BE2C (cell line): ENCODE measurements at regions not wholly inside any gene's neighbourhood (a gene's known extent, or its start where the extent isn't known, plus 50 kb on each side); places are given as distances from the start of the nearest gene placed in this dataset.
"Not testable (repeated sequence)": the region's sequence is repeated elsewhere in the genome, so short reads cannot be mapped to it uniquely, and the experiment has no call there.

Source experiments
- DNase-seq: peaks from one replicate; pipeline ENCODE4 v3.0.0-alpha.2; 2020
- H3K27me3 ChIP-seq: fragments of 250-450 bp; sonication (Bioruptor Pico); 2 replicates; pipeline ENCODE4 v1.5.1; 2020; ENCODE audit warnings: mild to moderate bottlenecking
- H3K36me3 ChIP-seq: fragments of 250-450 bp; sonication (Bioruptor Pico); 2 replicates; pipeline ENCODE4 v1.5.1; 2020; ENCODE audit warnings: mild to moderate bottlenecking
- H3K4me1 ChIP-seq: fragments of 250-450 bp; sonication (Bioruptor Pico); 2 replicates; pipeline ENCODE4 v1.5.1; 2020
- H3K4me3 ChIP-seq: 2 replicates; pipeline ENCODE4 v1.5.1; 2011; ENCODE audit warnings: low read depth, low read length
- H3K9me3 ChIP-seq: fragments of 250-450 bp; sonication (Bioruptor Pico); 2 replicates; pipeline ENCODE4 v1.5.1; 2020
- CTCF ChIP-seq: IDR thresholded peaks from 2 replicates; pipeline ENCODE4 v1.5.1; 2012; ENCODE audit warnings: mild to moderate bottlenecking, low read depth, low read length

GRCh38 chr12:20099395-20100183 lies 268.7 kb upstream of the PDE3A start:
- DNase-seq = no peak
- Histone ChIP-seq H3K4me1 (no peaks in the 10 kb centered on the region; the same call in 1 of the 2 replicates), H3K4me3 (no peak overlapping the region), H3K36me3 (no peaks in the 10 kb centered on the region), H3K27me3 (no peaks in the 10 kb centered on the region), H3K9me3 (no peaks in the 10 kb centered on the region)
- no peak for TF ChIP-seq CTCF

- H3K27me3 ChIP-seq = no peaks in the 10 kb centered on the region
- H3K4me1 ChIP-seq = no peaks in the 10 kb centered on the region; the same call in 1 of the 2 replicates
- H3K36me3 ChIP-seq = no peaks in the 10 kb centered on the region
- TF ChIP-seq CTCF = no peak
- DNase-seq = no peak
- no peaks in the 10 kb centered on the region for H3K9me3 ChIP-seq
- no peak overlapping the region for H3K4me3 ChIP-seq
Observed at GRCh38 chr12:20101046-20101445, 267.3 kb upstream of the PDE3A start.

GRCh38 chr12:20105943-20106342 lies 262.4 kb upstream of the PDE3A start:
- no peak for TF ChIP-seq CTCF
- H3K27me3 ChIP-seq = no peaks in the 10 kb centered on the region
- H3K4me3 ChIP-seq = no peak overlapping the region
- H3K4me1 ChIP-seq = no peaks in the 10 kb centered on the region; the same call in 1 of the 2 replicates
- no peaks in the 10 kb centered on the region for H3K36me3 ChIP-seq
- no peak for DNase-seq
- H3K9me3 ChIP-seq = no peaks in the 10 kb centered on the region

GRCh38 chr12:20109676-20110075 lies 258.7 kb upstream of the PDE3A start:
- H3K4me3 ChIP-seq = no peak overlapping the region
- no peak for TF ChIP-seq CTCF

GRCh38 chr12:20115371-20115770 lies 253.0 kb upstream of the PDE3A start:
- H3K4me3 ChIP-seq, H3K36me3 ChIP-seq, H3K27me3 ChIP-seq, H3K4me1 ChIP-seq, DNase-seq, H3K9me3 ChIP-seq: not testable (repeated sequence)

More at GRCh38 chr12:20109676-20110075, 258.7 kb upstream of the PDE3A start:
- Histone ChIP-seq H3K4me1 (no peaks in the 10 kb centered on the region; the same call in 1 of the 2 replicates), H3K9me3 (no peaks in the 10 kb centered on the region), H3K36me3 (no peaks in the 10 kb centered on the region), H3K27me3 (no peaks in the 10 kb centered on the region)
- DNase-seq = no peak

- no peak overlapping the region for H3K4me3 ChIP-seq
- no peaks in the 10 kb centered on the region; the same call in 1 of the 2 replicates for H3K27me3 ChIP-seq
- H3K4me1 ChIP-seq = no peaks in the 10 kb centered on the region
- H3K36me3 ChIP-seq = no peaks in the 10 kb centered on the region
- no peaks in the 10 kb centered on the region; the same call in 1 of the 2 replicates for H3K9me3 ChIP-seq
- no peak for DNase-seq
- TF ChIP-seq CTCF = no peak
Observed at GRCh38 chr12:20119596-20120402, 248.5 kb upstream of the PDE3A start.
